ENCODE measurements at regions not wholly inside any gene's neighbourhood (a gene's known extent, or its start where the extent isn't known, plus 50 kb on each side); places are given as distances from the start of the nearest gene placed in this dataset.
"Not testable (repeated sequence)": the region's sequence is repeated elsewhere in the genome, so short reads cannot be mapped to it uniquely, and the experiment has no call there.

DNA sequence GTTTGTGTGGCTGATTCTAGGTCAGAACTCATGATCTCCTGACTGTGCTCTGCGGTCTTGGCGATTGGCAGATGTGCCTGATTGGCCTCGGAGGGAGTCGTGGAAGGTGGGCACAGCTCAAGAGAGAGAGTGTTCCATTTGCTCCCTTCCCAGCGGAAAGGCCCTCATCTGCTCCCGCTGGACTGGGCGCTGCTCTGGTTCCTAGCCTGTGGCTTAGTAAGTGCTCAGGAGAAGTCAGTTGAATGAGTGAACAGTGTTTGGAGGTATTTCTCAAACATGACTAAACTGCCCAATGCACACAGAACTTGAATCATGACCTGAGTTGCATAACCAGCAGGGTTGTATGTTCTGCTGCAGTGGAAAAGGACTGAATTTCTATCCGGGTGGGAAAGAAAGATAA, 120.2 kb upstream of the PITX1 start:
- ChIA-PET POLR2A (interaction anchor here (1.0 kb wide), 1 partner anchor 15 kb away, joined by 3 read pairs; no protein-coding TSS in a partner anchor), CTCF (no interaction called here)
- H3K27ac ChIP-seq (ENCODE audit: low read depth, low read length): no peak overlapping the region
- no peaks in the 10 kb centered on the region for H3K27me3 ChIP-seq (ENCODE audit: control insufficient read depth, insufficient read depth, low read length)
- peaks cover 12% of the 10 kb centered on the region for H3K9me3 ChIP-seq (ENCODE audit: control insufficient read depth, insufficient read depth, low read length)
- H3K4me3 ChIP-seq (ENCODE audit: low read depth, low read length): no peak overlapping the region
- no peak for DNase-seq (ENCODE audit: low read depth, low spot score)
- no peak for TF ChIP-seq CTCF (IDR thresholded peaks at IDR 0.05; ENCODE audit: low read depth, low read length)

DNA sequence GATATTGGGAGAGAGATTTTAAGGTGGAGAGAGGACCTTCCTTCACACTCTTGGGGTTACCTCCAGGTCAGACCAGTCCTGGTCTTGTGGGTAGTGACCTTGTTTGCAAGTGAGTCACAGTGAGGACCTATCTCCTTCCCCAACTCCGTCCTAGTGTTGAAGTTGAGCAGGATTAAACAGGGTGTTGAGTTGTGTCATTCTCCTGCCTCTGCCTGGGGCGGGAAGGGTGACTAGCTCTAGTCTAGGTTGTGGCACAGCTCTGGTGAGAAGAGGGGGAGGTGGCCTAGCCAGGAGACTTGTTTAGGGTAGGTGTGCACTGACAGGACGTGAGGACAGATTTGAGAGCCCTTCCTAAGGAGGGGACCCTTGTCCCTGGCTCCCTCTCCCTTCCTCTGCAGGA, 119.6 kb upstream of the PITX1 start:
- ChIA-PET POLR2A (no interaction called here), CTCF (no interaction called here)
- Histone ChIP-seq H3K9me3 (ENCODE audit: control insufficient read depth, insufficient read depth, low read length) (peaks cover 9% of the 10 kb centered on the region), H3K27me3 (ENCODE audit: control insufficient read depth, insufficient read depth, low read length) (no peaks in the 10 kb centered on the region), H3K4me3 (ENCODE audit: low read depth, low read length) (no peak overlapping the region), H3K27ac (ENCODE audit: low read depth, low read length) (no peak overlapping the region)
- no peak for TF ChIP-seq CTCF (IDR thresholded peaks at IDR 0.05; ENCODE audit: low read depth, low read length)
- no peak for DNase-seq (ENCODE audit: low read depth, low spot score)

DNA sequence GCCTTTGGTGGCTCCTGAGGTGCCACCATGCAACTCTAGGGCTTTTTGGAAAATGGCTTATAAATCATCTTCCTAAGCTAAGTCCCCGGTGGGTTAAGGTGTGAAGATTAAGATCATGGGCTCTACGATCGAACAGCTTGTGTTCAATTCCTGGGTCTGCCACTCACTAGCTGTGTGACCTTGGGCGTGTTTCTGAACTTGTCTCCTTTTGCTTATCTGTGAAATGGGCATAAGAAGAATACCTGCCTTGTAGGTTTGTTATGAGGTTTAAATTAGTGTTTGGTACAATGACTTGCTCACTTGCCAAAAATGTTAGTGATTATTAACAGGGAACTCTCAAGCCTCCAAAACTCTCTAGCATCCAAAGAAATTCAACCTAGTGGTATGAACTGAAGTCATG, 119.2 kb upstream of the PITX1 start:
- TF ChIP-seq CTCF (IDR thresholded peaks at IDR 0.05; ENCODE audit: low read depth, low read length): no peak
- no peak for DNase-seq (ENCODE audit: low read depth, low spot score)
- CTCF ChIA-PET: no interaction called here
- Histone ChIP-seq H3K27me3 (ENCODE audit: control insufficient read depth, insufficient read depth, low read length) (no peaks in the 10 kb centered on the region), H3K9me3 (ENCODE audit: control insufficient read depth, insufficient read depth, low read length) (peaks cover 9% of the 10 kb centered on the region), H3K27ac (ENCODE audit: low read depth, low read length) (no peak overlapping the region), H3K4me3 (ENCODE audit: low read depth, low read length) (no peak overlapping the region)
- POLR2A ChIA-PET: no interaction called here

DNA sequence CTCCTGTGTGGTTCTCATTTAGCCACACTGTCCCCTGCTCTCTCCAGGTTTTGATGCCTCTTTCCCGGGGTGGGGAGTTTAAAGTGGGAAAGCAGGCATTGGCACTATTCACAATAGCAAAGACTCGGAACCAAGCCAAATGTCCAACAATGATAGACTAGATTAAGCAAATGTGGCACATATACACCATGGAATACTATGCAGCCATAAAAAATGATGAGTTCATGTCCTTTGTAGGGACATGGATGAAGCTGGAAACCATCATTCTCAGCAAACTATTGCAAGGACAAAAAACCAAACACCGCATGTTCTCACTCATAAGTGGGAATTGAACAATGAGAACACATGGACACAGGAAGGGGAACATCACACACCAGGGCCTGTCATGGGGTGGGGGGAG, 117.6 kb upstream of the PITX1 start:
- H3K4me3 ChIP-seq (ENCODE audit: low read depth, low read length); H3K27ac ChIP-seq (ENCODE audit: low read depth, low read length); CTCF ChIA-PET; H3K27me3 ChIP-seq (ENCODE audit: control insufficient read depth, insufficient read depth, low read length); POLR2A ChIA-PET; H3K9me3 ChIP-seq (ENCODE audit: control insufficient read depth, insufficient read depth, low read length); DNase-seq (ENCODE audit: low read depth, low spot score): not testable (repeated sequence)

- ChIA-PET POLR2A (no interaction called here), CTCF (no interaction called here)
- Histone ChIP-seq H3K4me3 (ENCODE audit: low read depth, low read length) (no peak overlapping the region), H3K27ac (ENCODE audit: low read depth, low read length) (no peak overlapping the region), H3K9me3 (ENCODE audit: control insufficient read depth, insufficient read depth, low read length) (peaks cover 2% of the 10 kb centered on the region; the same call in 1 of the 2 replicates), H3K27me3 (ENCODE audit: control insufficient read depth, insufficient read depth, low read length) (no peaks in the 10 kb centered on the region)
- DNase-seq (ENCODE audit: low read depth, low spot score): no peak
- TF ChIP-seq CTCF (IDR thresholded peaks at IDR 0.05; ENCODE audit: low read depth, low read length): no peak
Observed at GRCh38 chr5:135151256-135151655, 117.2 kb upstream of the PITX1 start.

GRCh38 chr5:135150767-135151166, 116.7 kb upstream of the PITX1 start:
- ChIA-PET POLR2A (no interaction called here), CTCF (no interaction called here)
- no peak overlapping the region for H3K4me3 ChIP-seq (ENCODE audit: low read depth, low read length)
- no peak for TF ChIP-seq CTCF (IDR thresholded peaks at IDR 0.05; ENCODE audit: low read depth, low read length)
- H3K9me3 ChIP-seq (ENCODE audit: control insufficient read depth, insufficient read depth, low read length): peaks cover 2% of the 10 kb centered on the region; the same call in 1 of the 2 replicates
- no peak for DNase-seq (ENCODE audit: low read depth, low spot score)
- H3K27ac ChIP-seq (ENCODE audit: low read depth, low read length): no peak overlapping the region
- H3K27me3 ChIP-seq (ENCODE audit: control insufficient read depth, insufficient read depth, low read length): no peaks in the 10 kb centered on the region
